A549 (cell line): ENCODE measurements at regions not wholly inside any gene's neighbourhood (a gene's known extent, or its start where the extent isn't known, plus 50 kb on each side); places are given as distances from the start of the nearest gene placed in this dataset.

Source experiments
- ATAC-seq, 2 experiments: fragments of 200-7000 bp in 1 of 2; fragments of >200 bp in 1 of 2; cut with Nextera tagmentation in 1 of 2; cut with Tn5 transposase in 1 of 2; 3 replicates each; pipeline versions ENCODE4 v1.8.0 to v1.9.1; 2018 to 2020; ENCODE audit warnings: mild to moderate bottlenecking in 1 of 2, moderate library complexity in 1 of 2
- CTCF ChIA-PET: fragments of 300-600 bp; sonication (Branson Sonifier 250); formaldehyde crosslinking; extraction: SDS; loops from one replicate; lab custom pipeline; 2021; ENCODE audit warnings: antibody characterized with exemption, inconsistent platforms; lab: Yijun Ruan, JAX
- POLR2A ChIA-PET: fragments of 350-600 bp; formaldehyde crosslinking; extraction: SDS; loops from one replicate; lab custom pipeline; 2021; ENCODE audit warnings: antibody characterized with exemption, inconsistent platforms; lab: Yijun Ruan, JAX
- DNase-seq, 2 experiments: peaks; one replicate each; pipeline versions ENCODE4 v3.0.0 to v3.0.0-alpha.2; 2011 to 2016; ENCODE audit warnings: low read depth in 1 of 2, low spot score in 1 of 2
- FAIRE-seq: peaks from 2 replicates; lab custom pipeline; 2011; peaks lifted over from hg19 to GRCh38; lab: Jason Lieb, UNC
- H3K27ac ChIP-seq, 2 experiments: fragments of >200 bp; sonication (Bioruptor Twin); formaldehyde crosslinking; 3 replicates each; pipeline ENCODE4 v1.5.1; 2016 to 2017
- H3K4me1 ChIP-seq: fragments of >200 bp; sonication (Bioruptor Twin); formaldehyde crosslinking; 3 replicates; pipeline ENCODE4 v1.6.1; 2016
- H3K4me2 ChIP-seq: fragments of >200 bp; sonication (Bioruptor Twin); formaldehyde crosslinking; 3 replicates; pipeline ENCODE4 v1.6.1; 2016
- H3K4me3 ChIP-seq: fragments of >200 bp; sonication (Bioruptor Twin); formaldehyde crosslinking; 3 replicates; pipeline ENCODE4 v1.5.1; 2016
- H3K9me3 ChIP-seq: fragments of >200 bp; sonication (Bioruptor Twin); formaldehyde crosslinking; 3 replicates; pipeline ENCODE4 v1.6.1; 2016
- BCL3 ChIP-seq: fragments of >200 bp; sonication (Bioruptor Twin); formaldehyde crosslinking; IDR thresholded peaks from 3 replicates; pipeline ENCODE4 v1.6.1; 2016
- BHLHE40 ChIP-seq: IDR thresholded peaks from 2 replicates; pipeline ENCODE4 v1.6.1; 2012; ENCODE audit warnings: low read depth, low read length, inconsistent platforms
- CBX8 ChIP-seq: fragments of 200-600 bp; sonication (generic); IDR thresholded peaks from 2 replicates; pipeline ENCODE4 v1.6.1; 2016
- EHF ChIP-seq: fragments of 250-450 bp; sonication (Bioruptor Pico); IDR thresholded peaks from 2 replicates; pipeline ENCODE4 v1.5.0; 2020; ENCODE audit warnings: mild to moderate bottlenecking
- EHMT2 ChIP-seq: fragments of 200-600 bp; sonication (generic); IDR thresholded peaks from 2 replicates; pipeline ENCODE4 v1.6.1; 2016; ENCODE audit warnings: antibody characterized with exemption, low read depth, mild to moderate bottlenecking, moderate library complexity
- FOSB ChIP-seq: fragments of 250-450 bp; sonication (Bioruptor Pico); IDR thresholded peaks from 2 replicates; pipeline ENCODE4 v1.5.0; 2020; ENCODE audit warnings: mild to moderate bottlenecking, moderate library complexity
- FOSL2 ChIP-seq, 2 experiments: fragments of 450-650 bp in 1 of 2; fragments of >200 bp in 1 of 2; sonication (Bioruptor Twin) in 1 of 2; formaldehyde crosslinking; IDR thresholded peaks; 2 replicates each; pipeline versions ENCODE4 v1.5.0 to v1.6.1; 2016 to 2020; ENCODE audit warnings: mild to moderate bottlenecking in 1 of 2, moderate library complexity in 1 of 2
- HEYL ChIP-seq: fragments of 250-450 bp; sonication (Bioruptor Pico); IDR thresholded peaks from 2 replicates; pipeline ENCODE4 v1.8.0; 2021; ENCODE audit warnings: mild to moderate bottlenecking, moderate library complexity
- HOXB13 ChIP-seq: fragments of 250-450 bp; sonication (Bioruptor Pico); IDR thresholded peaks from 2 replicates; pipeline ENCODE4 v1.5.0; 2020; ENCODE audit warnings: low read depth, mild to moderate bottlenecking, moderate library complexity
- HOXB5 ChIP-seq: fragments of 250-450 bp; sonication (Bioruptor Pico); IDR thresholded peaks from 2 replicates; pipeline ENCODE4 v1.5.0; 2020; ENCODE audit warnings: mild to moderate bottlenecking, moderate library complexity
- KDM1A ChIP-seq: fragments of 200-600 bp; sonication (generic); IDR thresholded peaks from 2 replicates; pipeline ENCODE4 v1.6.1; 2016; ENCODE audit warnings: low read depth, mild to moderate bottlenecking
- MAZ ChIP-seq: fragments of 150-350 bp; IDR thresholded peaks from 2 replicates; pipeline ENCODE4 v1.6.1; 2014; ENCODE audit warnings: antibody characterized with exemption, low read depth, low read length, borderline replicate concordance
- MYC ChIP-seq: IDR thresholded peaks from 2 replicates; pipeline ENCODE4 v1.6.1; 2012; ENCODE audit warnings: mild to moderate bottlenecking, inconsistent platforms, low read length, improper control_type of control experiment, borderline replicate concordance
- PHF8 ChIP-seq: fragments of 200-600 bp; sonication (generic); IDR thresholded peaks from 2 replicates; pipeline ENCODE4 v1.6.1; 2016; ENCODE audit warnings: low read depth, mild to moderate bottlenecking, antibody characterized with exemption, moderate library complexity, borderline replicate concordance
- POLR2A ChIP-seq: IDR thresholded peaks from 2 replicates; pipeline ENCODE4 v1.6.1; 2012; ENCODE audit warnings: mild to moderate bottlenecking, low read length
- POLR2AphosphoS2 ChIP-seq: conservative IDR thresholded peaks from 2 replicates; pipeline ENCODE4 v1.6.1; 2012; ENCODE audit warnings: low read length, improper control_type of control experiment, inconsistent platforms
- RARB ChIP-seq: fragments of 250-450 bp; sonication (Bioruptor Pico); IDR thresholded peaks from 2 replicates; pipeline ENCODE4 v1.8.0; 2021; ENCODE audit warnings: mild to moderate bottlenecking, moderate library complexity
- RCOR1 ChIP-seq: fragments of 150-350 bp; IDR thresholded peaks from 2 replicates; pipeline ENCODE4 v1.6.1; 2014; ENCODE audit warnings: antibody characterized with exemption, low read length, low read depth
- RFX5 ChIP-seq: fragments of 450-650 bp; IDR thresholded peaks from 2 replicates; pipeline ENCODE4 v1.7.1; 2014; ENCODE audit warnings: antibody characterized with exemption, mild to moderate bottlenecking, moderate library complexity
- RNF2 ChIP-seq: fragments of 200-600 bp; sonication (generic); IDR thresholded peaks from 2 replicates; pipeline ENCODE4 v1.6.1; 2016; ENCODE audit warnings: low read depth, mild to moderate bottlenecking, antibody characterized with exemption, moderate library complexity, borderline replicate concordance
- SREBF2 ChIP-seq: fragments of 450-650 bp; IDR thresholded peaks from 2 replicates; pipeline ENCODE4 v1.6.1; 2014; ENCODE audit warnings: mild to moderate bottlenecking, moderate library complexity
- ZC3H11A ChIP-seq: fragments of 450-650 bp; IDR thresholded peaks from 2 replicates; pipeline ENCODE4 v1.6.1; 2014; ENCODE audit warnings: antibody characterized with exemption, mild to moderate bottlenecking
- ZNF302 ChIP-seq: fragments of 250-450 bp; sonication (Bioruptor Pico); IDR thresholded peaks from 2 replicates; pipeline ENCODE4 v1.9.0; 2021; ENCODE audit warnings: inconsistent platforms, mild to moderate bottlenecking, moderate library complexity
- WGBS: methylation state at CpG from one replicate; pipeline ENCODE4 v1.1.6; 2017; ENCODE audit errors: missing lambda C conversion rate; 5-methylcytosine and 5-hydroxymethylcytosine counted together
- TF ChIP-seq, protein P1 (sequence below): IDR thresholded peaks from 2 replicates; pipeline ENCODE4 v1.6.1; 2012; ENCODE audit warnings: low read depth, borderline replicate concordance
- TF ChIP-seq, protein P2 (sequence below): fragments of 250-450 bp; sonication (Bioruptor Pico); IDR thresholded peaks from 2 replicates; pipeline ENCODE4 v1.5.0; 2020; ENCODE audit warnings: low read depth, mild to moderate bottlenecking, moderate library complexity

DNA sequence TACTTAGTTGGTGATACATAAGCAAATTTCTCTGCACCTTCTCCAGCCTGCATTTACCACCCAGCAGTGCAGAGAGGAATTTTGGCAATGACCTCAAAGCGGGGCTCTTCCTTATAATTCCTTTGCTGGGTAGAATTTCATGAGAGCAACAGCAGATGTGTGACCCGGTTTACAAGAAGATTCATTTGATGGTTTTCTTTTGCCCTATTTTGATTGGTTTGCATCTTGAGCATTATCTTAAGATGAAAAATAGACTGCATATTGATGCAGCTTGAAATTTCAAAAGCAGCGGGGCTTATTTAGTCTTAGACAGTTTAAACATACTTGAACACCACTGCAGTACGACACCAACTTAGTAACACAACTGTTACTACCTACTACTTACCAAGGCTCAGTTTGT is 378.9 kb downstream of the TTLL7 start:
- CTCF ChIA-PET, result no interaction called here
- no peak for TF ChIP-seq HOXB13 (CRISPR knock-in tag)
- no peak for TF ChIP-seq KDM1A
- TF ChIP-seq POLR2AphosphoS2, result no peak
- no peak for TF ChIP-seq SREBF2
- TF ChIP-seq ZC3H11A, result no peak
- TF ChIP-seq, protein P1, sequence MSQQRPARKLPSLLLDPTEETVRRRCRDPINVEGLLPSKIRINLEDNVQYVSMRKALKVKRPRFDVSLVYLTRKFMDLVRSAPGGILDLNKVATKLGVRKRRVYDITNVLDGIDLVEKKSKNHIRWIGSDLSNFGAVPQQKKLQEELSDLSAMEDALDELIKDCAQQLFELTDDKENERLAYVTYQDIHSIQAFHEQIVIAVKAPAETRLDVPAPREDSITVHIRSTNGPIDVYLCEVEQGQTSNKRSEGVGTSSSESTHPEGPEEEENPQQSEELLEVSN, result no peak
- TF ChIP-seq BHLHE40, result no peak
- TF ChIP-seq ZNF302 (CRISPR knock-in tag), result no peak
- no peak for TF ChIP-seq FOSL2 (IDR thresholded peaks at IDR 0.05)
- TF ChIP-seq FOSL2 (CRISPR knock-in tag; IDR thresholded peaks at IDR 0.05), result no peak
- TF ChIP-seq RARB, result no peak
- no peak for TF ChIP-seq BCL3
- no peak for TF ChIP-seq RFX5
- TF ChIP-seq MYC, result no peak
- no peak for TF ChIP-seq EHMT2
- no peak for TF ChIP-seq MAZ
- TF ChIP-seq EHF (CRISPR knock-in tag), result no peak
- no peak for TF ChIP-seq HOXB5 (CRISPR knock-in tag)
- POLR2A ChIA-PET, result no interaction called here
- Histone ChIP-seq H3K9me3 (no peaks in the 10 kb centered on the region), H3K4me1 (no peaks in the 10 kb centered on the region), H3K27ac (no peak overlapping the region), H3K4me2 (no peak overlapping the region), H3K4me3 (no peak overlapping the region)
- DNase-seq, result no peak
- ATAC-seq, result no peak
- no peak for FAIRE-seq
- 24% methylated on average over 4 of the region's 4 CpGs for WGBS

DNA sequence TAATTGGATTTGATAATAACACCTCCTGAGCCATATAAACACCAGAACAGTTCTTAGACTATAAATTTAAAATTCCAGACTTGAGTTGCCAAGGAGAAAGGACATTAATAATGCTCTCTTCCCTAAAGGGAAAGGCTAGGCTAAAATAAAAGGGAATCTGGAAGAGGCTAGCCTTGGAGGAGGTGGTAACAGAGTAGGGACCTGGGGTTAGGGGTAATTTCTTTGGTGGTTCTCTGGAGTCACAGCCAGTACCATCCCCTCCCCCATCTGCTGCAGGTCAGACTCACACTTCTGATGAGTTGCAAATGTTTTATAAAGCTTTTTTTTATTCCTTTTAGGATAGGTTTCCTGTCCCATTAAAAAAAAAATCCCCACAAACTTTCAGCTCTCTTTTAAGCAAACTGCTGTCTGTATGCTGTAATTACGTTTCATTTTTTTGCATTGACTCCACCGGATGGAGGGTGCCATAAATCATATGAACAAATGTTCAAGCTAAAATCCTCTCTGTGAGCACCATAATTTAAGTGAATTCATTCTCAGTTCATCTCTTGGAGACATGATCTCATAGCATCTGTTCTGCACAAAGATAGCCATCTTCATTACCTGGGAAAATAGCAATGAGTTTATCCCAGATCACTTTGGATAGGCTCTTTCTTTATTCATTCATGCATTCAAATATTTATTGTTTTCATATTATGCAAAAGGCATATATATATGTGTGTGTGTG is 379.6 kb downstream of the TTLL7 start:
- CTCF ChIA-PET, result no interaction called here
- 0% methylated on average over 2 of the region's 2 CpGs for WGBS
- Histone ChIP-seq H3K4me1 (no peaks in the 10 kb centered on the region), H3K4me2 (no peak overlapping the region), H3K27ac (no peak overlapping the region), H3K9me3 (no peaks in the 10 kb centered on the region)
- DNase-seq, result no peak
- POLR2A ChIA-PET, result no interaction called here
- no peak for ATAC-seq
- no peak for FAIRE-seq
- TF ChIP-seq, protein P2, sequence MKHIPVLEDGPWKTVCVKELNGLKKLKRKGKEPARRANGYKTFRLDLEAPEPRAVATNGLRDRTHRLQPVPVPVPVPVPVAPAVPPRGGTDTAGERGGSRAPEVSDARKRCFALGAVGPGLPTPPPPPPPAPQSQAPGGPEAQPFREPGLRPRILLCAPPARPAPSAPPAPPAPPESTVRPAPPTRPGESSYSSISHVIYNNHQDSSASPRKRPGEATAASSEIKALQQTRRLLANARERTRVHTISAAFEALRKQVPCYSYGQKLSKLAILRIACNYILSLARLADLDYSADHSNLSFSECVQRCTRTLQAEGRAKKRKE (CRISPR knock-in tag), result no peak
- no peak for TF ChIP-seq FOSL2 (IDR thresholded peaks at IDR 0.05)
- TF ChIP-seq FOSL2 (CRISPR knock-in tag; IDR thresholded peaks at IDR 0.05), result no peak
- no peak for TF ChIP-seq BHLHE40
- TF ChIP-seq POLR2A, result no peak
- TF ChIP-seq HEYL (CRISPR knock-in tag), result no peak
- no peak for TF ChIP-seq CBX8
- no peak for TF ChIP-seq FOSB (CRISPR knock-in tag)
- TF ChIP-seq, protein P1, result no peak
- no peak for TF ChIP-seq PHF8
- TF ChIP-seq RCOR1, result no peak
- TF ChIP-seq RNF2, result no peak
- TF ChIP-seq, all 56 proteins: peak for 0
- no peak overlapping the region for H3K4me3 ChIP-seq
